GM12878 (cell line): ENCODE measurements at regions not wholly inside any gene's neighbourhood (a gene's known extent, or its start where the extent isn't known, plus 50 kb on each side); places are given as distances from the start of the nearest gene placed in this dataset.

Experiments used
- EP300 ChIP-seq, 2 experiments: fragments of 150-350 bp in 1 of 2; IDR thresholded peaks; 2 replicates each; pipeline ENCODE4 v1.6.1; 2011 to 2012; ENCODE audit warnings: low read depth in 2 of 2, low read length in 2 of 2, borderline replicate concordance in 1 of 2, improper control_type of control experiment in 1 of 2, inconsistent platforms in 1 of 2; ENCODE audit not compliant: control insufficient read depth in 1 of 2
- POLR2AphosphoS5 ChIP-seq: IDR thresholded peaks from 2 replicates; pipeline ENCODE4 v1.6.1; 2011; ENCODE audit warnings: mild to moderate bottlenecking, low read length, inconsistent platforms
- SREBF2 ChIP-seq: IDR thresholded peaks from 2 replicates; pipeline ENCODE4 v1.6.1; 2012; ENCODE audit warnings: mild to moderate bottlenecking, low read length
- TF ChIP-seq, protein P1 (sequence below), 3 experiments: IDR thresholded peaks in 2 of 3; conservative IDR thresholded peaks in 1 of 3; 2 replicates each; pipeline ENCODE4 v1.5.1; 2011; ENCODE audit warnings: low read depth in 3 of 3, low read length in 3 of 3, mild to moderate bottlenecking in 3 of 3, control low read depth in 2 of 3, moderate library complexity in 2 of 3, inconsistent platforms in 1 of 3, mixed read lengths in 1 of 3; ENCODE audit not compliant: control insufficient read depth in 2 of 3, insufficient read depth in 1 of 3; ENCODE audit errors: extremely low read depth in 1 of 3

GRCh38 chr10:43852644-43853214, 204.0 kb upstream of the ZNF32 start:
- TF ChIP-seq, protein P1, sequence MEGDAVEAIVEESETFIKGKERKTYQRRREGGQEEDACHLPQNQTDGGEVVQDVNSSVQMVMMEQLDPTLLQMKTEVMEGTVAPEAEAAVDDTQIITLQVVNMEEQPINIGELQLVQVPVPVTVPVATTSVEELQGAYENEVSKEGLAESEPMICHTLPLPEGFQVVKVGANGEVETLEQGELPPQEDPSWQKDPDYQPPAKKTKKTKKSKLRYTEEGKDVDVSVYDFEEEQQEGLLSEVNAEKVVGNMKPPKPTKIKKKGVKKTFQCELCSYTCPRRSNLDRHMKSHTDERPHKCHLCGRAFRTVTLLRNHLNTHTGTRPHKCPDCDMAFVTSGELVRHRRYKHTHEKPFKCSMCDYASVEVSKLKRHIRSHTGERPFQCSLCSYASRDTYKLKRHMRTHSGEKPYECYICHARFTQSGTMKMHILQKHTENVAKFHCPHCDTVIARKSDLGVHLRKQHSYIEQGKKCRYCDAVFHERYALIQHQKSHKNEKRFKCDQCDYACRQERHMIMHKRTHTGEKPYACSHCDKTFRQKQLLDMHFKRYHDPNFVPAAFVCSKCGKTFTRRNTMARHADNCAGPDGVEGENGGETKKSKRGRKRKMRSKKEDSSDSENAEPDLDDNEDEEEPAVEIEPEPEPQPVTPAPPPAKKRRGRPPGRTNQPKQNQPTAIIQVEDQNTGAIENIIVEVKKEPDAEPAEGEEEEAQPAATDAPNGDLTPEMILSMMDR (IDR thresholded peaks at IDR 0.05 in 2 of 3, conservative IDR thresholded peaks at IDR 0.05 in 1 of 3; ENCODE audit: control insufficient read depth in 2 of 3, extremely low read depth in 1 of 3, insufficient read depth in 1 of 3, low read depth in 3 of 3, low read length in 3 of 3), result no peak
- no peak for TF ChIP-seq EP300 (IDR thresholded peaks at IDR 0.05; ENCODE audit: borderline replicate concordance in 1 of 2, control insufficient read depth in 1 of 2, low read depth in 2 of 2, low read length in 2 of 2)
- no peak for TF ChIP-seq SREBF2
- no peak for TF ChIP-seq POLR2AphosphoS5
